ENCODE measurements at regions not wholly inside any gene's neighbourhood (a gene's known extent, or its start where the extent isn't known, plus 50 kb on each side); places are given as distances from the start of the nearest gene placed in this dataset.

DNA sequence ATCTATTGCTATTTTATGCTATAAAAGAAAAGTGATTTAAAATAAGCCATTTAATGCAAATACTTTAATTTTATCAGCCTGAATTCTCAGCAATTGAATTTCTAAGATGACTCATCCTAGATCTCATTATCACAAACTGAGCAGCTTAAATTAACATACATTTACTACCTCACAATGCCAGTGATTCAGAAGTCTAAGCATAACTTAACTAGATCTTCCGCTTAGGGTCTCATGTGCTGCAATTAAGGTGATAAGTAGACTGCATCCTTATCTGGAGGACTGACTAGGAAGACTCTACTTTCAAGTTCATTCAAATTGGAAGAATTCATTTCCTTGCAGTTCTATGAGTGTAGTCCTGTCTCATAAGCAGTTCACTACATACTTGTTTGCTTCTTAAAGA, 286.6 kb downstream of the COL11A1 start:
- TF ChIP-seq, protein P1, sequence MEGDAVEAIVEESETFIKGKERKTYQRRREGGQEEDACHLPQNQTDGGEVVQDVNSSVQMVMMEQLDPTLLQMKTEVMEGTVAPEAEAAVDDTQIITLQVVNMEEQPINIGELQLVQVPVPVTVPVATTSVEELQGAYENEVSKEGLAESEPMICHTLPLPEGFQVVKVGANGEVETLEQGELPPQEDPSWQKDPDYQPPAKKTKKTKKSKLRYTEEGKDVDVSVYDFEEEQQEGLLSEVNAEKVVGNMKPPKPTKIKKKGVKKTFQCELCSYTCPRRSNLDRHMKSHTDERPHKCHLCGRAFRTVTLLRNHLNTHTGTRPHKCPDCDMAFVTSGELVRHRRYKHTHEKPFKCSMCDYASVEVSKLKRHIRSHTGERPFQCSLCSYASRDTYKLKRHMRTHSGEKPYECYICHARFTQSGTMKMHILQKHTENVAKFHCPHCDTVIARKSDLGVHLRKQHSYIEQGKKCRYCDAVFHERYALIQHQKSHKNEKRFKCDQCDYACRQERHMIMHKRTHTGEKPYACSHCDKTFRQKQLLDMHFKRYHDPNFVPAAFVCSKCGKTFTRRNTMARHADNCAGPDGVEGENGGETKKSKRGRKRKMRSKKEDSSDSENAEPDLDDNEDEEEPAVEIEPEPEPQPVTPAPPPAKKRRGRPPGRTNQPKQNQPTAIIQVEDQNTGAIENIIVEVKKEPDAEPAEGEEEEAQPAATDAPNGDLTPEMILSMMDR (IDR thresholded peaks at IDR 0.05; ENCODE audit: unreplicated experiment), result no peak
- BruUV-seq (replicated peaks), result no TSS peak
- no peaks in the 10 kb centered on the region for H3K4me1 Mint-ChIP-seq (ENCODE audit: insufficient read depth, unreplicated experiment)
- H3K4me3 Mint-ChIP-seq (ENCODE audit: unreplicated experiment), result no peak overlapping the region
- H3K36me3 Mint-ChIP-seq (ENCODE audit: insufficient read depth, unreplicated experiment), result no peaks in the 10 kb centered on the region
- H3K27me3 Mint-ChIP-seq (ENCODE audit: insufficient read depth, unreplicated experiment), result no peaks in the 10 kb centered on the region
- intact Hi-C loops (cut with micrococcal nuclease), result no loop called here
- POLR2A ChIA-PET, result no interaction called here
- no peak overlapping the region for H3K27ac Mint-ChIP-seq (ENCODE audit: low read depth, unreplicated experiment)
- CTCF ChIA-PET, result no interaction called here
- DNase-seq (ENCODE audit: unreplicated experiment), result no peak
- H3K9me3 Mint-ChIP-seq (ENCODE audit: unreplicated experiment), result no peaks in the 10 kb centered on the region

DNA sequence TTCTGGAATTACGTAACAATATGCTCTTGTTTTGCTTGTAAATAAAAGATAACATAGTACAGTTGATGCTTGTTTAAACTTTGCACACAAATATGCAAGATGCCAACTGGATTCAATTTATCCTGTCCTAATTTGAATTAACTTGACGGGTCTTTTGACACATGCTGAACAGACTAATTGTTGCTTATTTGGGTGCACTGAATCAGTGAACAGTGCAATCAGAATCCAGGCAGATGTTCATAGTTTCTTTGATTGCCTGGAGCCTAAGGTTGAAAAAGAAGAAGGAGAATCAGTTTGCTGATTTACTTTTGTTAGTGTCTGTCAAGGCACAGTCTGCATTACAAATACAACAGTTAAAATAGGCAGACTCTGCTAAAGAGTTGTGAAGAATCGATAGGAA, 307.9 kb downstream of the COL11A1 start:
- H3K4me1 Mint-ChIP-seq (ENCODE audit: insufficient read depth, unreplicated experiment), result no peaks in the 10 kb centered on the region
- no peak overlapping the region for H3K27ac Mint-ChIP-seq (ENCODE audit: low read depth, unreplicated experiment)
- POLR2A ChIA-PET, result no interaction called here
- TF ChIP-seq, protein P1 (IDR thresholded peaks at IDR 0.05; ENCODE audit: unreplicated experiment), result no peak
- DNase-seq (ENCODE audit: unreplicated experiment), result no peak
- CTCF ChIA-PET, result no interaction called here
- H3K27me3 Mint-ChIP-seq (ENCODE audit: insufficient read depth, unreplicated experiment), result no peaks in the 10 kb centered on the region
- no peak overlapping the region for H3K4me3 Mint-ChIP-seq (ENCODE audit: unreplicated experiment)
- H3K36me3 Mint-ChIP-seq (ENCODE audit: insufficient read depth, unreplicated experiment), result no peaks in the 10 kb centered on the region
- intact Hi-C loops (cut with micrococcal nuclease), result no loop called here
- H3K9me3 Mint-ChIP-seq (ENCODE audit: unreplicated experiment), result no peaks in the 10 kb centered on the region
- BruUV-seq (replicated peaks), result no TSS peak

DNA sequence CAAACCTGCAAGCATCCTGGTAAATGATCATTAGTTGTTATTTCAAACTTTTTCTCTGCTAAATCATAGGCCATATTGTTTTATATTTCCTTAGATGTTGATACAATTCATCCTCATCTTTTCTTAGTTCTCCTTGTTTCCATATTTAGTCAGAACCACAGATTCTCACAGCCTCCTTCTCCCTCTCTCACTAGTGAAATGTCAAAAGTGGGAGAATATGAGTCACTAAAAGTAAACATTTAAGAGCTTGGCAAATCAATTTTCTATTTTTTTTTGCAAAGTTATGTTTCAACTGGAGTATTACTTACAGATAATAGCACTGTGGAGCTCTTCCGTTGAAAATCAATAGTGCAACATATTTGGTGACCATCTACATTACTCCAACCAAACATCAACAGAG, 308.8 kb downstream of the COL11A1 start:
- H3K27me3 Mint-ChIP-seq (ENCODE audit: insufficient read depth, unreplicated experiment), result no peaks in the 10 kb centered on the region
- CTCF ChIA-PET, result no interaction called here
- intact Hi-C loops (cut with micrococcal nuclease), result loop anchor here (10.0 kb wide), 2 partner anchors 165 to 975 kb away; no protein-coding TSS in a partner anchor
- H3K9me3 Mint-ChIP-seq (ENCODE audit: unreplicated experiment), result no peaks in the 10 kb centered on the region
- H3K27ac Mint-ChIP-seq (ENCODE audit: low read depth, unreplicated experiment), result no peak overlapping the region
- POLR2A ChIA-PET, result interaction anchor here (0.6 kb wide), 1 partner anchor 178 kb away, joined by 3 read pairs; no protein-coding TSS in a partner anchor
- no peaks in the 10 kb centered on the region for H3K36me3 Mint-ChIP-seq (ENCODE audit: insufficient read depth, unreplicated experiment)
- no peaks in the 10 kb centered on the region for H3K4me1 Mint-ChIP-seq (ENCODE audit: insufficient read depth, unreplicated experiment)
- no TSS peak for BruUV-seq (replicated peaks)
- no peak for DNase-seq (ENCODE audit: unreplicated experiment)
- TF ChIP-seq, protein P1 (IDR thresholded peaks at IDR 0.05; ENCODE audit: unreplicated experiment), result no peak
- no peak overlapping the region for H3K4me3 Mint-ChIP-seq (ENCODE audit: unreplicated experiment)

DNA sequence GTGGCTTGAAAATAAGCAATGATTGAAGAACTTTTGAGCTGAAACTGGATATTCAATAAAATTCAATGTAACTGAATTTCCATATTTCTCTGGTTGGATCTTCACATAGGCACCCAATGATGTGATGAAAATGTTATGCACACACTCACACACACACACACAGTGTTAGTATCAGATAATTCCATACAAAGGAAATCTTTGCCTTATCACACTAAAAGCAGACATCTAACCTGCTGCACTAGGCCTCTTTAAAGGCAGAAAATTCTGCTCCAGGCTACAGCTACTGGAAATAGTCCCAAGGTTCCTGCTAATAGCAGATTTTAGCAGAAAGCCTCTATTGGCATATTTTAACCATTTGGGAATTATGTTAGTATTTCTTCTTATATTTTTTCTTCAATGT, 309.6 kb downstream of the COL11A1 start:
- DNase-seq (ENCODE audit: unreplicated experiment), result no peak
- BruUV-seq (replicated peaks), result no TSS peak
- H3K9me3 Mint-ChIP-seq (ENCODE audit: unreplicated experiment), result no peaks in the 10 kb centered on the region
- POLR2A ChIA-PET, result no interaction called here
- intact Hi-C loops (cut with micrococcal nuclease), result loop anchor here (10.0 kb wide), 2 partner anchors 166 to 974 kb away; no protein-coding TSS in a partner anchor
- no peaks in the 10 kb centered on the region for H3K36me3 Mint-ChIP-seq (ENCODE audit: insufficient read depth, unreplicated experiment)
- TF ChIP-seq, protein P1 (IDR thresholded peaks at IDR 0.05; ENCODE audit: unreplicated experiment), result no peak
- no peak overlapping the region for H3K4me3 Mint-ChIP-seq (ENCODE audit: unreplicated experiment)
- no peaks in the 10 kb centered on the region for H3K27me3 Mint-ChIP-seq (ENCODE audit: insufficient read depth, unreplicated experiment)
- no peak overlapping the region for H3K27ac Mint-ChIP-seq (ENCODE audit: low read depth, unreplicated experiment)
- CTCF ChIA-PET, result no interaction called here
- no peaks in the 10 kb centered on the region for H3K4me1 Mint-ChIP-seq (ENCODE audit: insufficient read depth, unreplicated experiment)

All from MCF 10A (cell line).